ENCODE measurements at regions not wholly inside any gene's neighbourhood (a gene's known extent, or its start where the extent isn't known, plus 50 kb on each side); places are given as distances from the start of the nearest gene placed in this dataset.
"Not testable (repeated sequence)": the region's sequence is repeated elsewhere in the genome, so short reads cannot be mapped to it uniquely, and the experiment has no call there.

DNA sequence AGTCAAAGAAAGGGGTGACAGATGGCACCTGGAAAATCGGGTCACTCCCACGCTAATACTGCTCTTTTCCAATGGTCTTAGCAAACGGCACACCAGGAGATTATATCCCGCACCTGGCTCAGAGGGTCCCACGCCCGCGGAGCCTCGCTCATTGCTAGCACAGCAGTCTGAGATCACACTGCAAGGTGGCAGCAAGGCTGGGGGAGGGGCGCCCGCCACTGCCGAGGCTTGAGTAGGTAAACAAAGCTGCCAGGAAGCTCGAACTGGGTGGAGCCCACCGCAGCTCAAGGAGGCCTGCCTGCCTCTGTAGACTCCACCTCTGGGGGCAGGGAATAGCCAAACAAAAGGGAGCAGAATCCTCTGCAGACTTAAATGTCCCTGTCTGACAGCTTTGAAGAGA is 99.5 kb upstream of the TMEM17 start:
- TF ChIP-seq, protein P1, sequence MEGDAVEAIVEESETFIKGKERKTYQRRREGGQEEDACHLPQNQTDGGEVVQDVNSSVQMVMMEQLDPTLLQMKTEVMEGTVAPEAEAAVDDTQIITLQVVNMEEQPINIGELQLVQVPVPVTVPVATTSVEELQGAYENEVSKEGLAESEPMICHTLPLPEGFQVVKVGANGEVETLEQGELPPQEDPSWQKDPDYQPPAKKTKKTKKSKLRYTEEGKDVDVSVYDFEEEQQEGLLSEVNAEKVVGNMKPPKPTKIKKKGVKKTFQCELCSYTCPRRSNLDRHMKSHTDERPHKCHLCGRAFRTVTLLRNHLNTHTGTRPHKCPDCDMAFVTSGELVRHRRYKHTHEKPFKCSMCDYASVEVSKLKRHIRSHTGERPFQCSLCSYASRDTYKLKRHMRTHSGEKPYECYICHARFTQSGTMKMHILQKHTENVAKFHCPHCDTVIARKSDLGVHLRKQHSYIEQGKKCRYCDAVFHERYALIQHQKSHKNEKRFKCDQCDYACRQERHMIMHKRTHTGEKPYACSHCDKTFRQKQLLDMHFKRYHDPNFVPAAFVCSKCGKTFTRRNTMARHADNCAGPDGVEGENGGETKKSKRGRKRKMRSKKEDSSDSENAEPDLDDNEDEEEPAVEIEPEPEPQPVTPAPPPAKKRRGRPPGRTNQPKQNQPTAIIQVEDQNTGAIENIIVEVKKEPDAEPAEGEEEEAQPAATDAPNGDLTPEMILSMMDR (IDR thresholded peaks at IDR 0.05): not testable (repeated sequence)
- TF ChIP-seq POLR2A (IDR thresholded peaks at IDR 0.05): not testable (repeated sequence)

Data from adrenal gland (tissue), 5 donors.